ENCODE measurements at regions not wholly inside any gene's neighbourhood (a gene's known extent, or its start where the extent isn't known, plus 50 kb on each side); places are given as distances from the start of the nearest gene placed in this dataset.

DNA sequence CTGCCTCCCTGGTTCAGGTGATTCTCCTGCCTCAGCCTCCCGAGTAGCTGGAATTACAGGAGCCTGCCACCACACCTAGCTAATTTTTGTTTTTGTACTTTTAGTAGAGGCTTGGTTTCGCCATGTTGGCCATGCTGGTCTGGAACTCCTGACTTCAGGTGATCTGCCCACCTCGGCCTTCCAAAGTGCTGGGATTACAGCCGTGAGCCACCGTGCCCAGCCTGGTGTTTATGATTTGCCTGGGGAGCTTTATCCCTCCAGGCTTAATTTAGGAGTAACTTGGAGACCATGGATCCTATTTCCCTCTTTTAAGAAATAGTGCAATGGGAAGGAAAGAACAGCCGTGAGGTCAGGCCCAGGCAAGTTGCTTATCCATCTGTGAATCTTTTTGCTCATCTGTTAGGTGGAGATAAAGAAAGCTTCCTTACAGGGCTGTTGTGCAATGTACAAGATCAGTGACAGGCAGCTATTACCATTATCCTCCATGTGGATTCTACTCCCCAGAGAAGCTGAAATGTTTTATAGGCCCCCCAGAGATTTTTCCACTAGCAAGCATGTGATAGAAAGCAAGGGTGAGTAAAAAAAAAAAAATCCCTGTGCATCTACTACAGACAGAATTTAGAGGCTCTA, 104.9 kb upstream of the MGAT5 start:
- Histone ChIP-seq H3K36me3 (no peaks in the 10 kb centered on the region), H3K9me3 (no peaks in the 10 kb centered on the region), H3K4me3 (no peak overlapping the region), H3K4me1 (peaks cover 10% of the 10 kb centered on the region), H3K27me3 (no peaks in the 10 kb centered on the region), H3K27ac (no peak overlapping the region)
- ATAC-seq (no peak), DNase-seq (no peak)
- TF ChIP-seq, protein P1, sequence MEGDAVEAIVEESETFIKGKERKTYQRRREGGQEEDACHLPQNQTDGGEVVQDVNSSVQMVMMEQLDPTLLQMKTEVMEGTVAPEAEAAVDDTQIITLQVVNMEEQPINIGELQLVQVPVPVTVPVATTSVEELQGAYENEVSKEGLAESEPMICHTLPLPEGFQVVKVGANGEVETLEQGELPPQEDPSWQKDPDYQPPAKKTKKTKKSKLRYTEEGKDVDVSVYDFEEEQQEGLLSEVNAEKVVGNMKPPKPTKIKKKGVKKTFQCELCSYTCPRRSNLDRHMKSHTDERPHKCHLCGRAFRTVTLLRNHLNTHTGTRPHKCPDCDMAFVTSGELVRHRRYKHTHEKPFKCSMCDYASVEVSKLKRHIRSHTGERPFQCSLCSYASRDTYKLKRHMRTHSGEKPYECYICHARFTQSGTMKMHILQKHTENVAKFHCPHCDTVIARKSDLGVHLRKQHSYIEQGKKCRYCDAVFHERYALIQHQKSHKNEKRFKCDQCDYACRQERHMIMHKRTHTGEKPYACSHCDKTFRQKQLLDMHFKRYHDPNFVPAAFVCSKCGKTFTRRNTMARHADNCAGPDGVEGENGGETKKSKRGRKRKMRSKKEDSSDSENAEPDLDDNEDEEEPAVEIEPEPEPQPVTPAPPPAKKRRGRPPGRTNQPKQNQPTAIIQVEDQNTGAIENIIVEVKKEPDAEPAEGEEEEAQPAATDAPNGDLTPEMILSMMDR (IDR thresholded peaks at IDR 0.05): no peak
- intact Hi-C loops (cut with DNase I): no loop called here

DNA sequence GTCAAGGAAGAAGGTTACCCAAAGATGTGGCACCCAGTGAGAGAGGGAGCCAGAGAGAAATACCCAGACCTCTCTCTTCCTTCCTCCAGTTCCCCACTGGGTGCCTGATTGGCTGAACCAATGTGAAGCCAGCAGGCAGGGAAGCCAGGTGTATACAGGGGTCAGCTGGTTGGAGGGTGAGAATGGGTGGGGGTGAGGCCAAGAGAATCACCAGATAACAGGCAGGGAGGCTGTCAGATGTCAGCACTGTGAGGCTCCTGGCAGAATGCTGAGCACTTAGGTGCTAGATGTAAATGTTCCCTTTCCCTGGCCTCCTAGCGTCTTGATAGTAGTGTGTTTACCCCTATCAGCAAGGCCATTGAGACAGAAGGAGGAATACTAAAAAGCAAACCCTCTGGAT, 104.0 kb upstream of the MGAT5 start:
- H3K9me3 ChIP-seq: no peaks in the 10 kb centered on the region
- no peak overlapping the region for H3K27ac ChIP-seq
- ATAC-seq: no peak
- TF ChIP-seq, protein P1 (IDR thresholded peaks at IDR 0.05): no peak
- H3K4me3 ChIP-seq: no peak overlapping the region
- no peaks in the 10 kb centered on the region for H3K27me3 ChIP-seq
- peaks cover 17% of the 10 kb centered on the region for H3K4me1 ChIP-seq
- DNase-seq: no peak
- no peaks in the 10 kb centered on the region for H3K36me3 ChIP-seq
- intact Hi-C loops (cut with DNase I): no loop called here

DNA sequence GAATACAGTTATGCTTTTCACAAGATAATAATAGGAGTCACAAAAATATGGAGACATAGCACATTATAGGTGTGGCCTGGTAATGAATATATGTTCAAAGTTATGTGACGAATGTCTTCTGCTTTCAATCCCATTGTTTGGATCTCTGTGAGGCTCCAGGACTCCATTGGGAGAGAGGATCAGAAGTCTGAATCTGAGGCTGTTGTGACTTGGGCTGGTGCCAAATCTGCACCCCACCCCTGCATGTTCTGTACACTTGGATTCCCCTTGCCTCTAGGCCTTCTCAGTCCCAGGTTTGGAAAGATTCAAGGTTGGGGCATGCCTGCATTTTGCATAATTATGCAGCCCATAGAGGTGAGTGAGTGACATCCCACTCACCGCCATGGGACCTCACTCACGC, 103.1 kb upstream of the MGAT5 start:
- no peak for DNase-seq
- H3K4me3 ChIP-seq: no peak overlapping the region
- no peaks in the 10 kb centered on the region for H3K36me3 ChIP-seq
- TF ChIP-seq, protein P1 (IDR thresholded peaks at IDR 0.05): no peak
- intact Hi-C loops (cut with DNase I): no loop called here
- H3K27me3 ChIP-seq: no peaks in the 10 kb centered on the region
- ATAC-seq: no peak
- H3K9me3 ChIP-seq: no peaks in the 10 kb centered on the region
- H3K4me1 ChIP-seq: peaks cover 26% of the 10 kb centered on the region
- no peak overlapping the region for H3K27ac ChIP-seq

DNA sequence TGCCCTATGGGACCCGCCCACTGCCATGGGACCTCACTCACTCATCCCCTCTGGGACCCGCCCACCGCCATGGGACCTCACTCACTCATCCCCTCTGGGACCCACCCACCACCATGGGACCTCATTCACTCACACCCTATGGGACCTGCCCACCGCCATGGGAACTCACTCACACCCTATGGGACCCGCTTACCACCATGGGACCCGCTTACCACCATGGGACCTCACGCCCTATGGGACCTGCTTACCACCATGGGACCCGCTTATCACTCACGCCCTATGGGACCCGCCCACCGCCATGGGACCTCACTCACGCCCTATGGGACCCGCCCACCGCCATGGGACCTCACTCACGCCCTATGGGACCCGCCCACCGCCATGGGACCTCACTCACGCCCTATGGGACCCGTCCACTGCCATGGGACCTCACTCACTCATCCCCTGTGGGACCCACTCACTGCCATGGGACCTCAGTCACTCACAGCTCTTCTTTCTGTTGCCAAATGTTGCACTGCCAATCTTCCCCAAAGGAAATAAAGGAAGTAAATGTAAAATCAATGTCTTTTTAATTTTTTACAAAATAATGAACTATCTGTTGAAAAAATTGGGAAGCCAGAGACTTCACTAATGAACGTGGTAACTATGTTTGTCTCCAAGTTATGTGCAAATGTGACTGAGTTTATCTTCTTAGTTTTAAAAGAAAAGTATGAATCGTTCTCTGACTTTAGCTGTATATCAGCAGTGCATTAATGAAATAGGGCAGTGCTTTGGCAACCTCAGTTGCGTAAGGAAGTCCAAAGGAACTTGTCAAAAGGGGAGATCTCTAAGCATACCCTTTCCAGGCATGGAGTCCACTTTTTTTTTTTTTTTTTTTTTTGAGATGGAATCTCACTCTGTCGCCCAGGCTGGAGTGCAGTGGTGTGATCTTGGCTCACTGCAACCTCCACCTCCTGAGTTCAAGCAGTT, 101.5 kb upstream of the MGAT5 start:
- no peak overlapping the region for H3K27ac ChIP-seq
- DNase-seq (no peak), ATAC-seq (no peak)
- TF ChIP-seq, protein P1 (IDR thresholded peaks at IDR 0.05): no peak
- no peaks in the 10 kb centered on the region for H3K9me3 ChIP-seq
- no peak overlapping the region for H3K4me3 ChIP-seq
- peaks cover 28% of the 10 kb centered on the region for H3K4me1 ChIP-seq
- no peaks in the 10 kb centered on the region for H3K27me3 ChIP-seq
- intact Hi-C loops (cut with DNase I): no loop called here
- H3K36me3 ChIP-seq: no peaks in the 10 kb centered on the region

DNA sequence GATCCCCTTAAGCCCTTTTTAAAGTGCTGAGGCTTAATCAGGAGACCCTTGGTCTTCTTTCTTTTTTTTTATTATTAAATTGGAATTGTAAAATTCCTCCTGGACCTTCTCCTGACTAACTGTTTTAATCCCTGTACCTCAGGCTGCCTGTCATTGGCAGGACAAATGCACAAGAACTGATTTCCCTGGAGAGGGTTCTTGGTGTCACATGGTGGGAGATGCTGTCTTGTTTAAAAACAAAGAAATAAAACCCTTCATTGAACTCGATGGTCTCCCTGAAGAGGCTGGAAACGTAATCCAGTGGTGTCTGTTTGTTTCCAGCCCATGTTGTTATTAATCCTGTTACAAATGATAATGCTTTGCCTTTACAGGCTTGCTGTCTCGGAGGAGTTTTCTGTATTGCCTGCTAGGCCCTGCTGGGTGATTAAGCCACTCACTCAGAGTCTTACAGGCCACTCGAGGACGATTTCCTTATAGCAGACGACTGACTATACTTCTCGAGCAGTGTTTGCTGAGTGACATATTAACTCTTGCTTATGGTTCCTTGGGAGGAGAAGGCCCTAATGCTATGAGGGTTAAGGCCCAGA, 100.5 kb upstream of the MGAT5 start:
- H3K9me3 ChIP-seq: no peaks in the 10 kb centered on the region
- no peaks in the 10 kb centered on the region for H3K27me3 ChIP-seq
- TF ChIP-seq, protein P1 (IDR thresholded peaks at IDR 0.05): no peak
- intact Hi-C loops (cut with DNase I): no loop called here
- peaks cover 27% of the 10 kb centered on the region for H3K4me1 ChIP-seq
- no peak overlapping the region for H3K4me3 ChIP-seq
- DNase-seq: no peak
- peak; percentile 42 for ATAC-seq
- no peaks in the 10 kb centered on the region for H3K36me3 ChIP-seq
- no peak overlapping the region for H3K27ac ChIP-seq
